ENCODE measurements at regions not wholly inside any gene's neighbourhood (a gene's known extent, or its start where the extent isn't known, plus 50 kb on each side); places are given as distances from the start of the nearest gene placed in this dataset.

DNA sequence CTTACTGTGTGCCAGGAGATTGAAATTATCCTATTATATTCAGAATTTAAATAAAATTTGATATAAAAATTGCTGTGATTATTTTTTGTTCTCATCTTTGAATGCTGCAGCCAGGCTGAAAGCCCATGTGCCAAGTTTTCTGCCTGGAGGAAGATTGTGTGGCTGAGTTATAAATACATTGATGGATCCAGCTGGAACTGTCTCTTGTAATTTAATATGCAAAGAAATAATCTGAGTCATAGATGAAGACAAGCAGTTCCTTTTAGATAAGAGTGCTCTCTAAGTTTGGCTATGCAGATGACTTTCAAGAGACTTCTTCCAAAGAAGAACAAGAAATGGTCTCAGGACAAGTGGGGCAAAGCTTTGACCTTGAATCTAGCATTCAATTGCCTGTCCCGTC, 871.0 kb downstream of the CDH11 start:
- TF ChIP-seq TAF1 (IDR thresholded peaks at IDR 0.05; ENCODE audit: borderline replicate concordance, insufficient read depth, low read length): no peak
- TF ChIP-seq SIN3A (IDR thresholded peaks at IDR 0.05; ENCODE audit: borderline replicate concordance, insufficient read depth, low read length): no peak
- no peak for TF ChIP-seq POLR2AphosphoS5 (IDR thresholded peaks at IDR 0.05; ENCODE audit: low read depth, low read length)
- TF ChIP-seq, protein P1, sequence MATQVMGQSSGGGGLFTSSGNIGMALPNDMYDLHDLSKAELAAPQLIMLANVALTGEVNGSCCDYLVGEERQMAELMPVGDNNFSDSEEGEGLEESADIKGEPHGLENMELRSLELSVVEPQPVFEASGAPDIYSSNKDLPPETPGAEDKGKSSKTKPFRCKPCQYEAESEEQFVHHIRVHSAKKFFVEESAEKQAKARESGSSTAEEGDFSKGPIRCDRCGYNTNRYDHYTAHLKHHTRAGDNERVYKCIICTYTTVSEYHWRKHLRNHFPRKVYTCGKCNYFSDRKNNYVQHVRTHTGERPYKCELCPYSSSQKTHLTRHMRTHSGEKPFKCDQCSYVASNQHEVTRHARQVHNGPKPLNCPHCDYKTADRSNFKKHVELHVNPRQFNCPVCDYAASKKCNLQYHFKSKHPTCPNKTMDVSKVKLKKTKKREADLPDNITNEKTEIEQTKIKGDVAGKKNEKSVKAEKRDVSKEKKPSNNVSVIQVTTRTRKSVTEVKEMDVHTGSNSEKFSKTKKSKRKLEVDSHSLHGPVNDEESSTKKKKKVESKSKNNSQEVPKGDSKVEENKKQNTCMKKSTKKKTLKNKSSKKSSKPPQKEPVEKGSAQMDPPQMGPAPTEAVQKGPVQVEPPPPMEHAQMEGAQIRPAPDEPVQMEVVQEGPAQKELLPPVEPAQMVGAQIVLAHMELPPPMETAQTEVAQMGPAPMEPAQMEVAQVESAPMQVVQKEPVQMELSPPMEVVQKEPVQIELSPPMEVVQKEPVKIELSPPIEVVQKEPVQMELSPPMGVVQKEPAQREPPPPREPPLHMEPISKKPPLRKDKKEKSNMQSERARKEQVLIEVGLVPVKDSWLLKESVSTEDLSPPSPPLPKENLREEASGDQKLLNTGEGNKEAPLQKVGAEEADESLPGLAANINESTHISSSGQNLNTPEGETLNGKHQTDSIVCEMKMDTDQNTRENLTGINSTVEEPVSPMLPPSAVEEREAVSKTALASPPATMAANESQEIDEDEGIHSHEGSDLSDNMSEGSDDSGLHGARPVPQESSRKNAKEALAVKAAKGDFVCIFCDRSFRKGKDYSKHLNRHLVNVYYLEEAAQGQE (IDR thresholded peaks at IDR 0.05; ENCODE audit: insufficient read depth in 1 of 2, low read depth in 2 of 2, low read length in 2 of 2): no peak
- TF ChIP-seq FOXP2 (optimal IDR thresholded peaks at IDR 0.05; ENCODE audit: borderline replicate concordance, extremely low read depth, extremely low read length, insufficient read depth): no peak

DNA sequence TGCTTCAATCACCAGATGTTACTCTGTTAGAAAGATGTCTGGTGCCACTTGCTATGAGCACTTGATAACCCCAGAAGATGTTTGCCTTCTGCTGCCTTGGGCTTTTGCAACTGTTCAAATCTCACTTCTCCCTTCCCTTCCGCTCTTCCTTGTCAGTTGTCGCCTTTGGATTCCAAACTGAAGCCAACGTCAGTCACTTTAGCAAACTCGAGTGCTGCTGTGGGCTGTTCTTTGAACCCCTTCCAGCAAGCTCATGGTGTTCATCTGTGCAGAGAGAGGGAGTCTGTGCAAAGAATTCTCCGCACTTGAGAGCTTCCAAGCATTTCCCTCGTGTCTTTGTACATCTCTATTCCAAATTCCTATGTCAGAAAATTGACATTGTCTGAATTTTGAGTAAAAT, 879.4 kb downstream of the CDH11 start:
- no peak for TF ChIP-seq TAF1 (IDR thresholded peaks at IDR 0.05; ENCODE audit: borderline replicate concordance, insufficient read depth, low read length)
- TF ChIP-seq, protein P1 (IDR thresholded peaks at IDR 0.05; ENCODE audit: insufficient read depth in 1 of 2, low read depth in 2 of 2, low read length in 2 of 2): no peak
- no peak for TF ChIP-seq SIN3A (IDR thresholded peaks at IDR 0.05; ENCODE audit: borderline replicate concordance, insufficient read depth, low read length)
- no peak for TF ChIP-seq POLR2AphosphoS5 (IDR thresholded peaks at IDR 0.05; ENCODE audit: low read depth, low read length)
- TF ChIP-seq FOXP2 (optimal IDR thresholded peaks at IDR 0.05; ENCODE audit: borderline replicate concordance, extremely low read depth, extremely low read length, insufficient read depth): no peak

DNA sequence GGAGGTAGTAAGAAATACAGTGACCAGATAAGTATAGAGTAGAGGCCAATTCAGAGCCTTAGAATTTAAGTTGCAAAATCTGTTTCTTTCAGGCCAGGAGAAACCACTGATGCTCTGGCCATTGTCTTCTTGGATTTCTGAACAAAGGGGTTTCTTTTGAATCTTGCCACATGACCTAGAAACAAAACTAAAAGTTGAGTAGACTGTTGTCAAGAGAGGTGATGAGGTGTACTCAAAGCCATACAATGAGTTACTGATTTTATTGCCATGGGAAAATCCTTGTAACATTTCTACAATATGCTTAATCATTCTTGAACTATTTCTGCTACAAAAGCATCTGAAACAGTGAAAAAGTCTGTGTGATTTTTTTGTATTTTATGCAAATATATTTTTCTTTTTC, 881.3 kb downstream of the CDH11 start:
- TF ChIP-seq SIN3A (IDR thresholded peaks at IDR 0.05; ENCODE audit: borderline replicate concordance, insufficient read depth, low read length) (no peak), TAF1 (IDR thresholded peaks at IDR 0.05; ENCODE audit: borderline replicate concordance, insufficient read depth, low read length) (no peak), FOXP2 (optimal IDR thresholded peaks at IDR 0.05; ENCODE audit: borderline replicate concordance, extremely low read depth, extremely low read length, insufficient read depth) (no peak)
- TF ChIP-seq, protein P1 (IDR thresholded peaks at IDR 0.05; ENCODE audit: insufficient read depth in 1 of 2, low read depth in 2 of 2, low read length in 2 of 2): no peak

DNA sequence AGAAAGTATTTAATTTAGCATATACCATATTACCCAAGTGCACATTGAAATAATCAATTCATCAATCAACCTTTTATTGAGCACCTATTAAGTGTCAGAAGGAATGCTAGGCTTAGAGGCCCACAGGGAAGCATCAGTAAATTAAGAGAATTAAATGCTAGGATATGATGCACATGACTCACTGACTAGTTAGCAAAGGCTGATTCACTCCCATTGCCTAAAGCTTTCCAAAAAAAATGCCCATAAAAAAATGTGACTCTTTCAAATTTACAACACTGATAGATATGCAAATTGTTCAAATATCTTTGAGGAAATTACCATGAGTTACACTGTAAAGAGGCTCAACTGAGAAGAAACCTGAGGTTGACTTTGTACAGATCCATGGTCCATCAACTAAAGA, 883.3 kb downstream of the CDH11 start:
- TF ChIP-seq FOXP2 (optimal IDR thresholded peaks at IDR 0.05; ENCODE audit: borderline replicate concordance, extremely low read depth, extremely low read length, insufficient read depth) (no peak), TAF1 (IDR thresholded peaks at IDR 0.05; ENCODE audit: borderline replicate concordance, insufficient read depth, low read length) (no peak), SIN3A (IDR thresholded peaks at IDR 0.05; ENCODE audit: borderline replicate concordance, insufficient read depth, low read length) (no peak), POLR2AphosphoS5 (IDR thresholded peaks at IDR 0.05; ENCODE audit: low read depth, low read length) (no peak)
- TF ChIP-seq, protein P1 (IDR thresholded peaks at IDR 0.05; ENCODE audit: insufficient read depth in 1 of 2, low read depth in 2 of 2, low read length in 2 of 2): no peak

DNA sequence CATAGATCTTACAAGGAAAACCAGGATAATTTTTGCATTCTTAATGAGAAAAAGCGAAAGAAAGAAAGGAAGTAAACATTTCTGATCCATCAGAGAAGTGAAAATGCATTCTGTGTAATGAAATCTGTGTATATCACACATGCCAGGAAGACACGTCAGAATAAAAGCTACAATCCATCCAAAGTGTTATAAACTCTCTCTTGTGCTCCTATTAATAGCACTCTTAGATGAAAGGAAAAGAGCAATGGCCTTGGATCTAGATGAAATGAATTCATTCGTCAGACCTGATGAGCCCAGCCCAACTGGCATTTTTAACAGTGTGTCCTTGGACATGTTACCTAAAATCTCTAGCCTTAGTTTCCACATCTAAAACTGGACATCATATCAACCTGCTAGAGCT, 885.5 kb downstream of the CDH11 start:
- TF ChIP-seq TAF1 (IDR thresholded peaks at IDR 0.05; ENCODE audit: borderline replicate concordance, insufficient read depth, low read length) (no peak), POLR2AphosphoS5 (IDR thresholded peaks at IDR 0.05; ENCODE audit: low read depth, low read length) (no peak), SIN3A (IDR thresholded peaks at IDR 0.05; ENCODE audit: borderline replicate concordance, insufficient read depth, low read length) (no peak), FOXP2 (optimal IDR thresholded peaks at IDR 0.05; ENCODE audit: borderline replicate concordance, extremely low read depth, extremely low read length, insufficient read depth) (no peak)
- TF ChIP-seq, protein P1 (IDR thresholded peaks at IDR 0.05; ENCODE audit: insufficient read depth in 1 of 2, low read depth in 2 of 2, low read length in 2 of 2): no peak

Data from PFSK-1 (cell line).